ENCODE measurements at regions not wholly inside any gene's neighbourhood (a gene's known extent, or its start where the extent isn't known, plus 50 kb on each side); places are given as distances from the start of the nearest gene placed in this dataset.

GRCh38 chr5:84477485-84477884, 92.8 kb upstream of the EDIL3 start:
- no peaks in the 10 kb centered on the region for H3K79me1 ChIP-seq (ENCODE audit: low read length)

GRCh38 chr5:84474126-84474525, 89.4 kb upstream of the EDIL3 start:
- no peak for DNase-seq
- no CpG with 5 or more reads among the region's 4 CpGs for WGBS (ENCODE audit: extremely low coverage, insufficient coverage, insufficient read length)
- Histone ChIP-seq H3K18ac (ENCODE audit: low read length) (no peak overlapping the region), H3K23ac (ENCODE audit: low read length) (no peak overlapping the region), H2BK12ac (ENCODE audit: low read length) (no peak overlapping the region), H3K79me2 (ENCODE audit: control insufficient read depth, insufficient read depth, low read length, poor library complexity) (no peaks in the 10 kb centered on the region), H3K79me1 (ENCODE audit: low read length) (no peaks in the 10 kb centered on the region), H3K27ac (ENCODE audit: low read depth, low read length) (no peak overlapping the region), H4K12ac (ENCODE audit: low read depth, low read length) (no peak overlapping the region), H3K9ac (ENCODE audit: low read length) (no peak overlapping the region), H3K4ac (ENCODE audit: low read depth, low read length) (no peak overlapping the region), H2BK120ac (ENCODE audit: insufficient read depth, low read length, poor library complexity) (no peak overlapping the region), H2BK5ac (ENCODE audit: low read depth, low read length, poor library complexity) (no peak overlapping the region), H2AK5ac (ENCODE audit: low read length) (no peak overlapping the region), H3K4me3 (ENCODE audit: low read depth, low read length) (no peak overlapping the region), H3K14ac (ENCODE audit: low read length) (no peak overlapping the region), H2AFZ (ENCODE audit: insufficient read depth, low read length, poor library complexity) (no peak overlapping the region), H4K91ac (ENCODE audit: low read depth, low read length) (no peak overlapping the region), H3K27me3 (ENCODE audit: insufficient read depth, low read length) (no peaks in the 10 kb centered on the region), H3K36me3 (ENCODE audit: control insufficient read depth in 1 of 2, insufficient read depth in 2 of 2, low read length in 2 of 2) (no peaks in the 10 kb centered on the region), H3K4me2 (ENCODE audit: low read length) (no peak overlapping the region), H3K9me3 (ENCODE audit: insufficient read depth, low read depth, low read length) (no peaks in the 10 kb centered on the region), H4K8ac (ENCODE audit: low read depth, low read length) (no peak overlapping the region), H3K4me1 (ENCODE audit: control insufficient read depth in 1 of 2, insufficient read depth in 2 of 2, low read length in 2 of 2) (no peaks in the 10 kb centered on the region)

More at GRCh38 chr5:84477485-84477884, 92.8 kb upstream of the EDIL3 start:
- H3K4me1 ChIP-seq (ENCODE audit: control insufficient read depth in 1 of 2, insufficient read depth in 2 of 2, low read length in 2 of 2) = no peaks in the 10 kb centered on the region
- no peaks in the 10 kb centered on the region for H3K79me2 ChIP-seq (ENCODE audit: control insufficient read depth, insufficient read depth, low read length, poor library complexity)
- no peak overlapping the region for H3K14ac ChIP-seq (ENCODE audit: low read length)
- H3K9ac ChIP-seq (ENCODE audit: low read length) = no peak overlapping the region
- H4K91ac ChIP-seq (ENCODE audit: low read depth, low read length) = no peak overlapping the region
- H3K9me3 ChIP-seq (ENCODE audit: insufficient read depth, low read depth, low read length) = no peaks in the 10 kb centered on the region
- no peak overlapping the region for H2BK5ac ChIP-seq (ENCODE audit: low read depth, low read length, poor library complexity)
- no peak overlapping the region for H3K27ac ChIP-seq (ENCODE audit: low read depth, low read length)
- H3K4ac ChIP-seq (ENCODE audit: low read depth, low read length) = no peak overlapping the region
- H3K27me3 ChIP-seq (ENCODE audit: insufficient read depth, low read length) = no peaks in the 10 kb centered on the region
- no peaks in the 10 kb centered on the region for H3K36me3 ChIP-seq (ENCODE audit: control insufficient read depth in 1 of 2, insufficient read depth in 2 of 2, low read length in 2 of 2)
- no peak overlapping the region for H4K12ac ChIP-seq (ENCODE audit: low read depth, low read length)
- no peak overlapping the region for H2AK5ac ChIP-seq (ENCODE audit: low read length)
- no peak for DNase-seq
- H2AFZ ChIP-seq (ENCODE audit: insufficient read depth, low read length, poor library complexity) = no peak overlapping the region
- no peak overlapping the region for H3K4me2 ChIP-seq (ENCODE audit: low read length)
- no peak overlapping the region for H2BK120ac ChIP-seq (ENCODE audit: insufficient read depth, low read length, poor library complexity)
- H3K4me3 ChIP-seq (ENCODE audit: low read depth, low read length) = no peak overlapping the region
- H4K8ac ChIP-seq (ENCODE audit: low read depth, low read length) = no peak overlapping the region
- H3K18ac ChIP-seq (ENCODE audit: low read length) = no peak overlapping the region
- WGBS (ENCODE audit: extremely low coverage, insufficient coverage, insufficient read length) = no CpG with 5 or more reads among the region's 2 CpGs
- no peak overlapping the region for H3K23ac ChIP-seq (ENCODE audit: low read length)
- no peak overlapping the region for H2BK12ac ChIP-seq (ENCODE audit: low read length)

GRCh38 chr5:84453405-84453804, 68.7 kb upstream of the EDIL3 start:
- peaks cover 2% of the 10 kb centered on the region for H3K9me3 ChIP-seq (ENCODE audit: insufficient read depth, low read depth, low read length)
- H4K8ac ChIP-seq (ENCODE audit: low read depth, low read length) = no peak overlapping the region
- H4K12ac ChIP-seq (ENCODE audit: low read depth, low read length) = no peak overlapping the region
- no peaks in the 10 kb centered on the region for H3K36me3 ChIP-seq (ENCODE audit: control insufficient read depth in 1 of 2, insufficient read depth in 2 of 2, low read length in 2 of 2)
- H3K18ac ChIP-seq (ENCODE audit: low read length) = no peak overlapping the region
- no peak overlapping the region for H2AFZ ChIP-seq (ENCODE audit: insufficient read depth, low read length, poor library complexity)
- no peaks in the 10 kb centered on the region for H3K79me1 ChIP-seq (ENCODE audit: low read length)
- H2BK120ac ChIP-seq (ENCODE audit: insufficient read depth, low read length, poor library complexity) = no peak overlapping the region
- no peaks in the 10 kb centered on the region for H3K4me1 ChIP-seq (ENCODE audit: control insufficient read depth in 1 of 2, insufficient read depth in 2 of 2, low read length in 2 of 2)
- no peak for DNase-seq
- H3K23ac ChIP-seq (ENCODE audit: low read length) = no peak overlapping the region
- H3K14ac ChIP-seq (ENCODE audit: low read length) = no peak overlapping the region
- H2BK5ac ChIP-seq (ENCODE audit: low read depth, low read length, poor library complexity) = no peak overlapping the region
- H3K9ac ChIP-seq (ENCODE audit: low read length) = no peak overlapping the region
- no peak overlapping the region for H3K4me2 ChIP-seq (ENCODE audit: low read length)
- H4K91ac ChIP-seq (ENCODE audit: low read depth, low read length) = no peak overlapping the region
- H3K79me2 ChIP-seq (ENCODE audit: control insufficient read depth, insufficient read depth, low read length, poor library complexity) = no peaks in the 10 kb centered on the region
- no peak overlapping the region for H3K4me3 ChIP-seq (ENCODE audit: low read depth, low read length)
- H2BK12ac ChIP-seq (ENCODE audit: low read length) = no peak overlapping the region
- H3K27ac ChIP-seq (ENCODE audit: low read depth, low read length) = no peak overlapping the region
- no peak overlapping the region for H3K4ac ChIP-seq (ENCODE audit: low read depth, low read length)
- H2AK5ac ChIP-seq (ENCODE audit: low read length) = no peak overlapping the region
- no peaks in the 10 kb centered on the region for H3K27me3 ChIP-seq (ENCODE audit: insufficient read depth, low read length)

- no peak overlapping the region for H3K4ac ChIP-seq (ENCODE audit: low read depth, low read length)
- no peak for DNase-seq
- H3K23ac ChIP-seq (ENCODE audit: low read length) = no peak overlapping the region
- no peak overlapping the region for H4K8ac ChIP-seq (ENCODE audit: low read depth, low read length)
- H3K27me3 ChIP-seq (ENCODE audit: insufficient read depth, low read length) = no peaks in the 10 kb centered on the region
- no peak overlapping the region for H2BK120ac ChIP-seq (ENCODE audit: insufficient read depth, low read length, poor library complexity)
- H3K4me2 ChIP-seq (ENCODE audit: low read length) = no peak overlapping the region
- H3K9ac ChIP-seq (ENCODE audit: low read length) = no peak overlapping the region
- H2AFZ ChIP-seq (ENCODE audit: insufficient read depth, low read length, poor library complexity) = no peak overlapping the region
- no peak overlapping the region for H3K14ac ChIP-seq (ENCODE audit: low read length)
- H3K9me3 ChIP-seq (ENCODE audit: insufficient read depth, low read depth, low read length) = peaks cover 2% of the 10 kb centered on the region
- no peak overlapping the region for H4K12ac ChIP-seq (ENCODE audit: low read depth, low read length)
- no peak overlapping the region for H2BK12ac ChIP-seq (ENCODE audit: low read length)
- no peaks in the 10 kb centered on the region for H3K79me2 ChIP-seq (ENCODE audit: control insufficient read depth, insufficient read depth, low read length, poor library complexity)
- H2BK5ac ChIP-seq (ENCODE audit: low read depth, low read length, poor library complexity) = no peak overlapping the region
- no peak overlapping the region for H2AK5ac ChIP-seq (ENCODE audit: low read length)
- no CpG with 5 or more reads among the region's 2 CpGs for WGBS (ENCODE audit: extremely low coverage, insufficient coverage, insufficient read length)
- no peak overlapping the region for H3K18ac ChIP-seq (ENCODE audit: low read length)
- H3K36me3 ChIP-seq (ENCODE audit: control insufficient read depth in 1 of 2, insufficient read depth in 2 of 2, low read length in 2 of 2) = no peaks in the 10 kb centered on the region
- H3K4me1 ChIP-seq (ENCODE audit: control insufficient read depth in 1 of 2, insufficient read depth in 2 of 2, low read length in 2 of 2) = no peaks in the 10 kb centered on the region
- H3K27ac ChIP-seq (ENCODE audit: low read depth, low read length) = no peak overlapping the region
- H3K4me3 ChIP-seq (ENCODE audit: low read depth, low read length) = no peak overlapping the region
- H3K79me1 ChIP-seq (ENCODE audit: low read length) = no peaks in the 10 kb centered on the region
- no peak overlapping the region for H4K91ac ChIP-seq (ENCODE audit: low read depth, low read length)
Observed at GRCh38 chr5:84450617-84451414, 66.1 kb upstream of the EDIL3 start.

All from trophoblast cell (in vitro differentiated cells and primary cell).